Medulla oblongata (tissue), 1 donor: ENCODE measurements at regions not wholly inside any gene's neighbourhood (a gene's known extent, or its start where the extent isn't known, plus 50 kb on each side); places are given as distances from the start of the nearest gene placed in this dataset.

Source experiments
- DNase-seq: peaks from one replicate; pipeline ENCODE4 v3.0.0-alpha.2; 2015; ENCODE audit errors: extremely low spot score

GRCh38 chr17:31588034-31588433, 196.6 kb downstream of the RAB11FIP4 start:
- DNase-seq, result no peak
